CD4-positive, alpha-beta T cell treated with Interleukin-4 for 4 hours (primary cell): ENCODE measurements at regions not wholly inside any gene's neighbourhood (a gene's known extent, or its start where the extent isn't known, plus 50 kb on each side); places are given as distances from the start of the nearest gene placed in this dataset.
"Not testable (repeated sequence)": the region's sequence is repeated elsewhere in the genome, so short reads cannot be mapped to it uniquely, and the experiment has no call there.

Experiments
- DNase-seq: peaks from one replicate; pipeline ENCODE4 v3.0.0-alpha.2; 2020

DNA sequence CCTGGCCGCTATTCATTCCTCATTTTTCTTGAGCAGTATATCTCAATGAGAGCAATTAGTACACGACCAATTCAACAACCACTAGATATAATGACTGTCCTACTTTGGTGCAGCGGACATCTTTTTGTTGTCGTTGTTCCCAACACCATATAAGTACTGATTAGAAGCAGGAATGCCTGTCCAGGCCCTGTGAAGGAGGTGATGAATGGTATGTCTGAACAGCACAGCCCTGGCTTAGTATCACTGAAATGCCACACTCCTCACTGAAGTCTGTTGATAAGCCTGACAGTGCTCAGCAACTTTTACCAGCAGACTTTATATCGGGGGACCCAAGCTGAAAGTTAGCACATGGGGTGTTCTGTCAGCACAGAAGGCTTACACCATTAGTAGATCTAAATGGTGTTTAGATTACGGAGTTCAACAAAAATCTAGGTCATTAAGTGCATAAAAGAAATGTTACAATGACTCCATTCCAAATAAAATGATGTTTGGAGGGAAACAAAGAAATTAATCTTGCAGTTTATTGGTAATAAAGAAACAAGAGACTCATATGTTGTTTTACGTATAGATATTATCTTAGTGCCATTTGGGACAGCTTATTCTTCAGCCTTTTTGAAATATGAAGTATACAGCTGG lies 228.3 kb upstream of the TTC29 start:
- no peak for DNase-seq

DNA sequence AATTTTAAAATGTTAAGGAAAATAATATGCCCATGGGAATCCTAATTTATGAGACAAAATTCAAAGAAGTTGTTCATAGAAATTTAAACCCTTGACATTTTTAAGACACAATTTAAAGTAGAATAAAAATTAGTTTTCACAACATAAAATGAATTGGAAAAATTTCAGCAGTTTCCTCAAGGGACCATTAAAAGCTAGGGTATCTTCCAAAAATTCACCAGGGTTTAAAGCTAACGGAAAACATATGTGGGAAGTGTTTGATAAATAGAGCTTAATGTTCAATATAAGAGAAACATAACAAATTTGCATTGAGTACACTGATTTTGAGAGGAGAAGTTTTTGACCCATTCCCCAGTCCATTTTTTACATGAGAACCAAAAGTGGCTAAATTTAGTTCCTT lies 228.9 kb upstream of the TTC29 start:
- DNase-seq: no peak

GRCh38 chr4:147175460-147176025 lies 229.9 kb upstream of the TTC29 start:
- no peak for DNase-seq

GRCh38 chr4:147182041-147182440 lies 236.4 kb upstream of the TTC29 start:
- DNase-seq: no peak

- DNase-seq: no peak
These were observed 247.0 kb upstream of the TTC29 start for GRCh38 chr4:147192679-147193078.

DNA sequence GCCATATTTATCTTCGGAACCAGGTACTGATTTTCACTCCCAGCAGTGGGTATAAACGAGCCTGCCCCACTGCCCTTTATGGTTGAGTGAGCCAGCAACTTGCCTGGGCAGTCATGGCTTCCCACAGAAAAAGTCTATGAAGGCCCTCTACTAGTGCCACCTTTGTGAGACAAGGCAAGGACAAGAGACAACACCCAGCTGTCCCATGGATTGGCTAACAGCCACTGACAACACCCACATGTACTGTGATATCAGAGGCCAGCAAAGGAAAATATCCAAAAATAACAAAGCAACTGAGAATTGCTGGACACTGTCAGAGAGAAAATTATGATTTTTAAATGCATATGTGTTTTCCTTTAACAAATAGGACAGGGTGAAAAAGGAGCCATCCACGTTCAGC lies 248.4 kb upstream of the TTC29 start:
- DNase-seq: no peak

GRCh38 chr4:147194604-147195003 lies 248.9 kb upstream of the TTC29 start:
- DNase-seq: no peak

- DNase-seq: no peak
These were observed 249.7 kb upstream of the TTC29 start for GRCh38 chr4:147195386-147195785.

DNA sequence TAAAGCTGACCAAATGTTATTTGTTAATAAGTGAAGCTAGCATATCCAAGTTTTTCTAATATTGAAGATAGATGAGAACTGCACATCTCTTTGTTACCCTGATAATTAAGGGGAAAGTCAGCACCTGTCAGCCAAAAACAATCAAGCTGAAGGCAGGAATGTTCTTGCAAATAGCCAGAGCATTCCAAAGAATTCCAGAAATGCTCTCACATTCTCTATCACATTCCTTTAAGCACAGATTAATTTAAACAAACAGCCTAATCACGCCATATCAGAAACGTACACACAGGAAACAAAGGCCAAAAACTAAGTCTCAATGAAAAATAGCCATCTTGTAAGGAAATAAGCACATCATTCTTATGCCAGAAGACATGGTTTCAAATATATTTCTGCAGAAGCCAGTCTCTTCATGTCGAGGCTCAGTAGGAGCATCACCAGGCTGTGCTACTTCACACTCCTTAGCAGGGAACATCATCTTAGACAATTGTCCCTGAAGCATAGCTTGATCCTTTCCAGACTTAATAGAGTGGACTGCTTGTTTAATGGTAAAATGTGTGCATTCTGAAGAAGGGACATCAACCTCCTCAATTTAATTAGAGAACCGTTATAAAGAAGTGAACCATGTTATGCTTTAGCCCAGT lies 252.9 kb upstream of the TTC29 start:
- DNase-seq: no peak

GRCh38 chr4:147201016-147201415 lies 255.4 kb upstream of the TTC29 start:
- no peak for DNase-seq

DNA sequence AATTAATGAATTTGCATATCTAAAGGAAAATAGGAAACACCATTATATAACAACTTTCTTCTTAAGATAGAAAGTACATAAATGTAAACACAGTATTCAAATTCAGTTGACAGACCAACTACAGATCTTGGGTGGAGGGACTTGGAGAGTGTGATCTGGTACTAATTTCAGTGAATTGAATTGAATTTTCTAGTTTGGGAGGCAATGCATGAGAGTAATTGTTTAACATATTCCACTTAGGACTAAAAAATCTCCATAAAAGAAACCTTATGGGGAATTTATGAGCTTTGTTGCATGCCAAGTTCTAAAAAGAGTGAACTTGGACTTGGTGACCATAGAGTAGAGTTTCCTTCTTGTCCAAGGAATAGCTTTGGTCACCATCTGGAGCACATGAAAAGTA lies 261.1 kb upstream of the TTC29 start:
- no peak for DNase-seq

- no peak for DNase-seq
These were observed 262.2 kb upstream of the TTC29 start for GRCh38 chr4:147207911-147208310.

- DNase-seq: no peak
These were observed 263.2 kb upstream of the EDNRA start for GRCh38 chr4:147217655-147218054.

- DNase-seq: no peak
These were observed 261.8 kb upstream of the EDNRA start for GRCh38 chr4:147219145-147219544.

GRCh38 chr4:147220833-147221232 lies 260.1 kb upstream of the EDNRA start:
- no peak for DNase-seq

DNA sequence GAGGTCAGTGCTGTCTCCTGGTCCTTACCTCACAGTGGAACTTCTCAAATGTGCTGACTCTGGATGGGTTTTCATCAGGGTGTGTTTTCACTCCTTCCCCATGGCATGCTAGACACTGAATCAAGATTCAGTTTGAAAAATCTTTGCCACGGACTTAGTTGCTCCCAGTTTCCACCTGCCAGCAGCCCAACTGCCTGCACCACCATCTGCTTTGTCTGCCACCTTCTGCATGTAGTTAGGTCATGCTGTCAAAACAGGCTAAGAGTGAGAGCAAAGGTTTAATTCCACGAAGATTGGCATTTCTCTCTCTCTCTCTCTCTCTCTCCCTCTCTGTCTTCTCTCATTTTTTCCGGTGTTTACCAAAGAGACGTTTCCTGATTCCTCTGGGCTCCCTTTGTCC lies 258.0 kb upstream of the EDNRA start:
- DNase-seq: no peak

GRCh38 chr4:147223576-147223975 lies 257.3 kb upstream of the EDNRA start:
- DNase-seq: no peak

DNA sequence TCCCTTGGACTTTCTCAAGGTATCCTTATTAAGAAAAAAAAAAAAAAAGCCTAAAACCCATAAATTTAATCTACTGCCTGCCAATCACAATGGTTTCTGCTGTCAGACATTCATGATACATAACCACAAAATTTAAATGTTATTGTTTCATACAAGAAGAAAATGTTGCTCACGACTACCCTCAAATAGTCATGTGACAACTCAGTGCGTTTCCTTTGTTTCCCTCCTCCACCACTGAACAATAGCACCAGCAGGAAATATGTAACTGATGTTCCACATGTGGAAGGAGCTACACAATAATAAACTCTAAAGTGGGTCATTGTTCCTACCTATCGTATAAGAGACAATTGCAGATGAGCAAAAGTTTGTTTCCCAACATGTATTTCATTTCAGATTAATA lies 244.1 kb upstream of the EDNRA start:
- DNase-seq: no peak

GRCh38 chr4:147244786-147245185 lies 236.1 kb upstream of the EDNRA start:
- DNase-seq: no peak

- no peak for DNase-seq
These were observed 234.8 kb upstream of the EDNRA start for GRCh38 chr4:147246096-147246495.

DNA sequence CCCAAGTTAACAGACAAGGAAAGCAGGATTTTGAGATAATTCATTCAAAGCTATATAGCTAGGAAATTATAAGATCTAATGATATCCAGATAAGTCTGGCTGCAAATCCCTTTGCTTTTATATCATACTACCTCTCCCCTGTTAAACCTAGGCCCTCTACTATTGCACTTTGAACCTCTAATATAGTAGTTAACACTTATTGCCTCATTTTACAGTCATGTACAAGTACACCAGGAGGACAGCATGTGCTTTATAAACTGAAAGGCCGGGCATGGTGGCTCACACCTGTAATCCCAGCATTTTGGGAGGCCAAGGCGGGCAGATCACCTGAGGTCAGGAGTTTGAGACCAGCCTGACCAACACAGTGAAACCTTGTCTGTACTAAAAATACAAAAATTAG lies 234.4 kb upstream of the EDNRA start:
- not testable (repeated sequence) for DNase-seq

GRCh38 chr4:147247579-147247978 lies 233.3 kb upstream of the EDNRA start:
- DNase-seq: no peak

GRCh38 chr4:147250062-147250461 lies 230.8 kb upstream of the EDNRA start:
- no peak for DNase-seq

- DNase-seq: not testable (repeated sequence)
These were observed 225.6 kb upstream of the EDNRA start for GRCh38 chr4:147255268-147255667.

DNA sequence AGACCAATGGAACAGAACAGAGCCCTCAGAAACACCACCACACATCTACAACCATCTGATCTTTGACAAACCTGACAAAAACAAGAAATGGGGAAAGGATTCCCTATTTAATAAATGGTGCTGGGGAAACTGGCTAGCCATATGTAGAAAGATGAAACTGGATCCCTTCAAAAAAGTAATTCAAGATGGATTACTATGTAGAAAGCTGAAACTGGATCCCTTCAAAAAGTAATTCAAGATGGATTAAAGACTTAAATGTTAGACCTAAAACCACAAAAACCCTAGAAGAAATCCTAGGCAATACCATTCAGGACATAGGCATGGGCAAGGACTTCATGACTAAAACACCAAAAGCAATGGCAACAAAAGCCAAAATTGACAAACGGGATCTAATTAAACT lies 221.6 kb upstream of the EDNRA start:
- DNase-seq: not testable (repeated sequence)
